H9 (cell line): ENCODE measurements at regions not wholly inside any gene's neighbourhood (a gene's known extent, or its start where the extent isn't known, plus 50 kb on each side); places are given as distances from the start of the nearest gene placed in this dataset.

ENCODE experiments used
- DNase-seq: peaks from one replicate; pipeline ENCODE4 v3.0.0-alpha.2; 2017
- H2AFZ ChIP-seq: one replicate; pipeline ENCODE4 v1.6.1; 2013; ENCODE audit warnings: mild to moderate bottlenecking, low read length, control low read depth, moderate library complexity
- H2AK5ac ChIP-seq: 2 replicates; pipeline ENCODE4 v1.6.1; 2013; ENCODE audit warnings: low read length, control low read depth, mixed read lengths; ENCODE audit not compliant: insufficient read length
- H2BK120ac ChIP-seq: one replicate; pipeline ENCODE4 v1.6.1; 2013; ENCODE audit warnings: low read depth, mild to moderate bottlenecking, low read length, control low read depth, inconsistent platforms; ENCODE audit not compliant: poor library complexity, severe bottlenecking
- H2BK12ac ChIP-seq: 2 replicates; pipeline ENCODE4 v1.6.1; 2013; ENCODE audit warnings: low read length, control low read depth, mixed read lengths, low read depth; ENCODE audit not compliant: insufficient read length
- H2BK15ac ChIP-seq: 2 replicates; pipeline ENCODE4 v1.6.1; 2013; ENCODE audit warnings: low read depth, low read length, control low read depth
- H2BK20ac ChIP-seq: one replicate; pipeline ENCODE4 v1.6.1; 2013; ENCODE audit warnings: low read depth, mild to moderate bottlenecking, low read length, control low read depth, inconsistent platforms; ENCODE audit not compliant: poor library complexity, severe bottlenecking
- H2BK5ac ChIP-seq: 2 replicates; pipeline ENCODE4 v1.6.1; 2013; ENCODE audit warnings: low read length, control low read depth, mixed read lengths; ENCODE audit not compliant: insufficient read length
- H3K14ac ChIP-seq: 2 replicates; pipeline ENCODE4 v1.6.1; 2013; ENCODE audit warnings: low read length, control low read depth; ENCODE audit not compliant: insufficient read depth
- H3K18ac ChIP-seq: 2 replicates; pipeline ENCODE4 v1.6.1; 2013; ENCODE audit warnings: low read depth, mild to moderate bottlenecking, mixed read lengths, low read length, control low read depth; ENCODE audit not compliant: insufficient read length
- H3K23ac ChIP-seq: 2 replicates; pipeline ENCODE4 v1.6.1; 2013; ENCODE audit warnings: low read length, control low read depth, mixed read lengths, low read depth; ENCODE audit not compliant: insufficient read length
- H3K23me2 ChIP-seq: 2 replicates; pipeline ENCODE4 v1.6.1; 2013; ENCODE audit warnings: low read depth, mild to moderate bottlenecking, mixed read lengths, low read length, control low read depth; ENCODE audit not compliant: insufficient read length, poor library complexity, severe bottlenecking
- H3K27ac ChIP-seq: 2 replicates; pipeline ENCODE4 v1.5.1; 2013; ENCODE audit warnings: low read length, control low read depth, mixed read lengths, low read depth; ENCODE audit not compliant: insufficient read length
- H3K27me3 ChIP-seq: 2 replicates; pipeline ENCODE4 v1.6.1; 2013; ENCODE audit warnings: low read length, control low read depth, inconsistent platforms; ENCODE audit not compliant: insufficient read depth
- H3K4ac ChIP-seq: 2 replicates; pipeline ENCODE4 v1.6.1; 2013; ENCODE audit warnings: low read depth, mild to moderate bottlenecking, control low read depth, inconsistent platforms, low read length, moderate library complexity
- H3K4me1 ChIP-seq: 2 replicates; pipeline ENCODE4 v1.6.1; 2013; ENCODE audit warnings: low read length, control low read depth, inconsistent platforms; ENCODE audit not compliant: insufficient read depth
- H3K4me2 ChIP-seq: 2 replicates; pipeline ENCODE4 v1.6.1; 2013; ENCODE audit warnings: low read length, control low read depth, mixed read lengths; ENCODE audit not compliant: insufficient read length, insufficient read depth
- H3K56ac ChIP-seq: 2 replicates; pipeline ENCODE4 v1.6.1; 2013; ENCODE audit warnings: low read depth, mild to moderate bottlenecking, mixed read lengths, low read length, control low read depth; ENCODE audit not compliant: insufficient read length
- H3K79me1 ChIP-seq: 2 replicates; pipeline ENCODE4 v1.6.1; 2013; ENCODE audit warnings: low read depth, mild to moderate bottlenecking, moderate library complexity, low read length, control low read depth, inconsistent platforms; ENCODE audit not compliant: insufficient read depth, poor library complexity, severe bottlenecking
- H3K79me2 ChIP-seq: 2 replicates; pipeline ENCODE4 v1.6.1; 2013; ENCODE audit warnings: low read length, control low read depth, inconsistent platforms; ENCODE audit not compliant: insufficient read depth
- H3K9ac ChIP-seq: 2 replicates; pipeline ENCODE4 v1.6.1; 2013; ENCODE audit warnings: low read length, control low read depth, mixed read lengths; ENCODE audit not compliant: insufficient read length; ENCODE audit errors: extremely low read depth
- H3K9me3 ChIP-seq: one replicate; pipeline ENCODE4 v1.6.1; 2013; ENCODE audit warnings: low read depth, low read length, inconsistent platforms; ENCODE audit not compliant: control insufficient read depth
- H3T11ph ChIP-seq: one replicate; pipeline ENCODE4 v1.6.1; 2013; ENCODE audit warnings: mild to moderate bottlenecking, low read length, control low read depth, inconsistent platforms
- H4K20me1 ChIP-seq: one replicate; pipeline ENCODE4 v1.6.1; 2013; ENCODE audit not compliant: control insufficient read depth, insufficient read length, insufficient read depth
- H4K5ac ChIP-seq: 2 replicates; pipeline ENCODE4 v1.6.1; 2013; ENCODE audit warnings: low read depth, mild to moderate bottlenecking, mixed read lengths, low read length, control low read depth; ENCODE audit not compliant: insufficient read length
- H4K8ac ChIP-seq: replicated peaks from 2 replicates; pipeline ENCODE4 v1.6.1; 2013; ENCODE audit warnings: low read length, control low read depth, mixed read lengths, low read depth; ENCODE audit not compliant: insufficient read length
- H4K91ac ChIP-seq: 2 replicates; pipeline ENCODE4 v1.6.1; 2013; ENCODE audit warnings: low read depth, mild to moderate bottlenecking, moderate library complexity, mixed read lengths, low read length, control low read depth; ENCODE audit not compliant: insufficient read length
- H3K27ac Mint-ChIP-seq, 3 experiments: 2 replicates in 2 of 3; 3 replicates in 1 of 3; pipeline ENCODE4 v1.8.0; 2020 to 2021; ENCODE audit warnings: mixed read lengths in 3 of 3, mild to moderate bottlenecking in 1 of 3, moderate library complexity in 1 of 3
- H3K27me3 Mint-ChIP-seq: 2 replicates; pipeline ENCODE4 v1.8.0; 2021; ENCODE audit warnings: low read depth, mild to moderate bottlenecking, moderate library complexity, mixed read lengths
- H3K36me3 Mint-ChIP-seq, 3 experiments: 2 replicates in 2 of 3; 3 replicates in 1 of 3; pipeline ENCODE4 v1.8.0; 2020 to 2021; ENCODE audit warnings: low read depth in 3 of 3, mixed read lengths in 3 of 3; ENCODE audit not compliant: insufficient read depth in 1 of 3
- H3K4me1 Mint-ChIP-seq, 2 experiments: 2 replicates each; pipeline ENCODE4 v1.8.0; 2020; ENCODE audit warnings: mixed read lengths in 2 of 2
- H3K4me3 Mint-ChIP-seq, 2 experiments: 2 replicates in 1 of 2; 3 replicates in 1 of 2; pipeline ENCODE4 v1.8.0; 2020 to 2021; ENCODE audit warnings: mild to moderate bottlenecking in 2 of 2, mixed read lengths in 2 of 2, moderate library complexity in 1 of 2
- H3K9me3 Mint-ChIP-seq, 2 experiments: 2 replicates in 1 of 2; 3 replicates in 1 of 2; pipeline ENCODE4 v1.8.0; 2020; ENCODE audit warnings: mild to moderate bottlenecking in 2 of 2, mixed read lengths in 2 of 2, moderate library complexity in 1 of 2
- CTCF ChIP-seq: fragments of 200-600 bp; sonication (generic); conservative IDR thresholded peaks from 3 replicates; pipeline ENCODE4 v1.8.0; 2021; ENCODE audit warnings: antibody characterized with exemption, mild to moderate bottlenecking
- WGBS: extraction: QIAGEN DNeasy Blood & Tissue Kit; methylation state at CpG from one replicate; pipeline ENCODE4 v1.1.7; 2013; ENCODE audit warnings: missing lambda C conversion rate, low lambda C conversion rate, mixed read lengths; ENCODE audit not compliant: insufficient read length; ENCODE audit errors: extremely low coverage; 5-methylcytosine and 5-hydroxymethylcytosine counted together

GRCh38 chr1:95562230-95562629 lies 328.2 kb downstream of the RWDD3 start:
- Histone ChIP-seq H4K8ac (no peak overlapping the region), H3K9me3 (no peaks in the 10 kb centered on the region), H4K91ac (no peak overlapping the region), H3K23me2 (no peaks in the 10 kb centered on the region), H2BK5ac (no peak overlapping the region), H3K4me2 (no peak overlapping the region), H3T11ph (no peak overlapping the region), H3K4me1 (peaks cover 2% of the 10 kb centered on the region), H3K79me2 (no peaks in the 10 kb centered on the region), H3K18ac (no peak overlapping the region), H3K27ac (no peak overlapping the region), H2AK5ac (no peak overlapping the region), H3K23ac (no peak overlapping the region), H3K9ac (no peak overlapping the region), H2BK15ac (no peak overlapping the region), H3K4ac (no peak overlapping the region), H2BK120ac (no peak overlapping the region), H4K5ac (no peak overlapping the region), H4K20me1 (no peaks in the 10 kb centered on the region), H3K14ac (no peak overlapping the region), H2BK20ac (no peak overlapping the region), H3K79me1 (no peaks in the 10 kb centered on the region), H2BK12ac (no peak overlapping the region), H3K56ac (no peak overlapping the region), H3K27me3 (no peaks in the 10 kb centered on the region), H2AFZ (no peak overlapping the region)
- Mint-ChIP-seq H3K4me3 (no peak overlapping the region), H3K27me3 (no peaks in the 10 kb centered on the region), H3K9me3 (peaks cover 14 to 21% of the 10 kb centered on the region in 2 experiments), H3K4me1 (peaks cover 5 to 10% of the 10 kb centered on the region in 2 experiments), H3K36me3 (peaks cover 10 to 29% (median 18%) of the 10 kb centered on the region in 3 experiments), H3K27ac (no peak overlapping the region)
- TF ChIP-seq CTCF: no peak
- WGBS: no CpG with 5 or more reads among the region's 3 CpGs
- DNase-seq: no peak
